ENCODE measurements at regions not wholly inside any gene's neighbourhood (a gene's known extent, or its start where the extent isn't known, plus 50 kb on each side); places are given as distances from the start of the nearest gene placed in this dataset.

DNA sequence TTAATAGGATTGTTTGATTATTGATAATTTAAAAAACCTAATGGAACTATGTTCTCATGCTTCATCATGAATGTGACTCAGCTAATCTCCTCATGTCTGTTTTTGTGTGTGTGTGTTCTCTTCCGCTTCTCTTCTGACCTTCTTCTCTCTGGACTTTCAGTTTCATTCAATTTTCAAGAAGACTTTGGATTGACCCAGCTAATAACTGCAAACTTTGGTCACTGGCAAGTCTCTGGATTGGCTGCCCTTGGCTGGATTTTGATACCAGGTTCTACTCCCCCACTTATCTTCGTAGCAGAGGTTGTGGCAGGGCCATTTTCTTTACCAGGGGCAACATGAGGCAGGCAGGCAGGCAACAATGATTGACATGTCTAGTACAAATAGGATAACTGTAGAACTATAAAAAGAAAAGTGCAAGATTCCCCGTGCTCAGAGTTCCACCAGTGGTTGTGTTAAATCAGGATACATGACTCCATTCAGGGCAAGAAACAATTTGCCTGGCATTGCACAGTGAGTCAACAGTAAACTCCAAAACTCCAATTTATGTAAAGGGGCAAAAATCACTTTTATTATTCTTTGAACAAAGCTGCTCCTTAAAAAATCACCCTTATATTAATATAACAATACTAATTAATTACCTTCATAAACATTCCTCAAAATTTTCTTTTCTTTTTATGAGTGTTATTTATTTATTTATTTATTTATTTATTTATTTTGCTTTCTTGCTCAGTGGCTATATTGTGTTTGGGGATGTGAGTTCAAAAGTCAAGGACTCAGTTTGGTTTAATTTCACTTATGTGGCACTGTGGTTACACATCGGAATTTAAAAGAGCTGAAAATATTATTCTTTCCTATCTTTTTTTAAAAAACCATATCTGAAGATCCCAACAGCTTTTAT, 167.6 kb downstream of the RND3 start:
- Histone ChIP-seq H3K9me3 (no peaks in the 10 kb centered on the region), H3K36me3 (no peaks in the 10 kb centered on the region), H3K4me1 (no peaks in the 10 kb centered on the region), H3K27me3 (no peaks in the 10 kb centered on the region), H3K4me3 (ENCODE audit: low read depth, low read length) (no peak overlapping the region)
- TF ChIP-seq, protein P1, sequence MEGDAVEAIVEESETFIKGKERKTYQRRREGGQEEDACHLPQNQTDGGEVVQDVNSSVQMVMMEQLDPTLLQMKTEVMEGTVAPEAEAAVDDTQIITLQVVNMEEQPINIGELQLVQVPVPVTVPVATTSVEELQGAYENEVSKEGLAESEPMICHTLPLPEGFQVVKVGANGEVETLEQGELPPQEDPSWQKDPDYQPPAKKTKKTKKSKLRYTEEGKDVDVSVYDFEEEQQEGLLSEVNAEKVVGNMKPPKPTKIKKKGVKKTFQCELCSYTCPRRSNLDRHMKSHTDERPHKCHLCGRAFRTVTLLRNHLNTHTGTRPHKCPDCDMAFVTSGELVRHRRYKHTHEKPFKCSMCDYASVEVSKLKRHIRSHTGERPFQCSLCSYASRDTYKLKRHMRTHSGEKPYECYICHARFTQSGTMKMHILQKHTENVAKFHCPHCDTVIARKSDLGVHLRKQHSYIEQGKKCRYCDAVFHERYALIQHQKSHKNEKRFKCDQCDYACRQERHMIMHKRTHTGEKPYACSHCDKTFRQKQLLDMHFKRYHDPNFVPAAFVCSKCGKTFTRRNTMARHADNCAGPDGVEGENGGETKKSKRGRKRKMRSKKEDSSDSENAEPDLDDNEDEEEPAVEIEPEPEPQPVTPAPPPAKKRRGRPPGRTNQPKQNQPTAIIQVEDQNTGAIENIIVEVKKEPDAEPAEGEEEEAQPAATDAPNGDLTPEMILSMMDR (IDR thresholded peaks at IDR 0.05; ENCODE audit: low read depth, low read length): no peak
- no peak for DNase-seq

DNA sequence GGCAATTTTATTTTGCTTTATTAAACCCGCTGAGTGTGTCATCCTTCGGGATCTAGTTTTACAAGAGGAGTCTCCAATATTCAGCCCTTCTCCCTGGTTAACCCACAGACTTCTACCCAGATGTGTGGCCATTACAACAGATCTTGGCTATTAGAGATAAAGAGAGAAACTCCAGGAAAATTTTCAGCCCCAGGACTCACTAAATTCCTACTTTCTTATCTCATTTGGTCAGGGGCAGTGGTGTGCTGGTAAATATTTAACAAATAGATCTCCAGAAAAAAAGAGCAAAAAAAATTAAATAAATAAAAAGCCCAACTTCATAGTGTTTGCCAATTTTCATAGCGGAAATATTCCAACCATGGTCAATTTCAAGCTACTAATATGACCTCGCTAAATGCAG, 168.4 kb downstream of the RND3 start:
- H3K27me3 ChIP-seq: no peaks in the 10 kb centered on the region
- H3K4me3 ChIP-seq (ENCODE audit: low read depth, low read length): no peak overlapping the region
- H3K4me1 ChIP-seq: no peaks in the 10 kb centered on the region
- DNase-seq: no peak
- TF ChIP-seq, protein P1 (IDR thresholded peaks at IDR 0.05; ENCODE audit: low read depth, low read length): no peak
- no peaks in the 10 kb centered on the region for H3K9me3 ChIP-seq
- no peaks in the 10 kb centered on the region for H3K36me3 ChIP-seq

DNA sequence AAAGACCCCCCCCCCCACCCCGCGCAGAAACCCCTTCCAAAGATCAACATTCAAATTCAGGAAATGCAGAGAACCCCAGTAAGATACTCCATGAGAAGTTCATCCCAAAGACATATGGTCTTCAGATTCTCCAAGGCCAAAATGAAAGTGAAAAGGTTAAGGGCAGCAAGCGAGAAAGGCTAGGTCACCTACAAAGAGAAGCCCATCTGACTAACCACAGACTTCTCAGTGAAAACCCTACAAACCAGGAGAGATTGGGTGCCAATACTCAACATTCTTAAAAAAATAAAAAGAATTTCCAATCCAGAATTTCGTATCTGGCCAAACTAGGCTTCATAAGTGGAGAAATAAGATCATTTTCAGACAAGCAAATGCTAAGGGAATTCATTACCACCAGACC, 175.2 kb downstream of the RND3 start:
- no peaks in the 10 kb centered on the region for H3K9me3 ChIP-seq
- H3K4me1 ChIP-seq: no peaks in the 10 kb centered on the region
- no peak overlapping the region for H3K4me3 ChIP-seq (ENCODE audit: low read depth, low read length)
- no peaks in the 10 kb centered on the region for H3K36me3 ChIP-seq
- H3K27me3 ChIP-seq: no peaks in the 10 kb centered on the region
- TF ChIP-seq, protein P1 (IDR thresholded peaks at IDR 0.05; ENCODE audit: low read depth, low read length): no peak
- no peak for DNase-seq

DNA sequence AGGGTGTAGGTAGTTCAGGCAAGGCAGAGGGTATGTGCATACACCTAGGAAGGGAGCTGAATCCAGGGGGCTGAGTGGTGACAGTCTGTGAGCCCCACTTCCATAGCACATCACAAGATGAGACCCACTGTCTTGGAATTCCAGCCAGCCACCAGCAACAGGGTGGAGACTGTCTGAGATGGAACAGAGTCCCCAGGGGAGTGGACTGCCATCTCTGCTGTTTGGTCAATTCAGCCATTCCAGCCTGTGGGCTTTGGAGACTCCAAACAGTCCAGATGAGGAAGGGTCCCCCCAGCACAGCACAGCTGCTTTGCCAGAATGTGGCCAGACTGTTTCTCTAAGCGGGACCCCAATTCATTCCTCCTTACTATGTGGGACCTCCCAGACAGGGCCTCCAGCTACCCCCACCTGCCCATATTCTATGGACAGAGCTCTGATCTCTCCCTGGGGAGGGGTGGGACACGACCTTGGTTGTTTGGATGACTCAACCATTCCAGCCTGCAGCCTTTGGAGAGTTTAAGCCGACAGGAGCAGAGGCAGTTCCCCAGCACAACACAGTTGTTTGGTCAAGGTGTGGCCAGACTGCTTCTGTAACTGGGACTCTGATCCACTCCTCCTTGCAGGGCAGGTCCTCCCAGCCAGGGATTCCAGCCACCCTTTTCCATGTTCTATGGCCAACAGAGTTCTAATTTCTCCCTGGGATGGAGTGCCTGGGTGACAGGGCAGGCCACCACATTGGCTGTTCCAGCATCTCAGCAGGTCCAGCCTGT, 178.0 kb downstream of the RND3 start:
- no peak for DNase-seq
- Histone ChIP-seq H3K27me3 (no peaks in the 10 kb centered on the region), H3K4me1 (no peaks in the 10 kb centered on the region), H3K9me3 (no peaks in the 10 kb centered on the region), H3K36me3 (no peaks in the 10 kb centered on the region), H3K4me3 (ENCODE audit: low read depth, low read length) (no peak overlapping the region)
- TF ChIP-seq, protein P1 (IDR thresholded peaks at IDR 0.05; ENCODE audit: low read depth, low read length): no peak

DNA sequence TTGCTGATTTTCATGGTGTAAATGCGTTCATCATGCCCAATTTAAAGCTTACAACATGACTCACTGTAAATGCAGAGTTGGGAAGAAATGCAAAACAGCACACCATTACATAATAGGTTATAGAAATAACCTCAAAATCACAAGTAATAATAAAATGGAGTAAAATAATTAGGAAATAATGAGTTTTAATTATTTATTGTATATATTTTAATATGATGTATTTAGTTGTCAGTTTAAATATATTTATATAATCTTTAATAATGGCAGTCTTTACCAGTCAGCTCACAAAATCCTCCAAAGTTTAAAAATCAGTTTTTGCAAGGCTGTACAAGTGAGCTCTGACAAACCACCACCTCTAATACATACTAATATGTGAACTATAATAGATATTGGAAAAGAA, 180.2 kb downstream of the RND3 start:
- TF ChIP-seq, protein P1 (IDR thresholded peaks at IDR 0.05; ENCODE audit: low read depth, low read length): no peak
- DNase-seq: no peak
- Histone ChIP-seq H3K4me3 (ENCODE audit: low read depth, low read length) (no peak overlapping the region), H3K36me3 (no peaks in the 10 kb centered on the region), H3K9me3 (no peaks in the 10 kb centered on the region; the same call in 1 of the 2 replicates), H3K27me3 (no peaks in the 10 kb centered on the region), H3K4me1 (no peaks in the 10 kb centered on the region)

DNA sequence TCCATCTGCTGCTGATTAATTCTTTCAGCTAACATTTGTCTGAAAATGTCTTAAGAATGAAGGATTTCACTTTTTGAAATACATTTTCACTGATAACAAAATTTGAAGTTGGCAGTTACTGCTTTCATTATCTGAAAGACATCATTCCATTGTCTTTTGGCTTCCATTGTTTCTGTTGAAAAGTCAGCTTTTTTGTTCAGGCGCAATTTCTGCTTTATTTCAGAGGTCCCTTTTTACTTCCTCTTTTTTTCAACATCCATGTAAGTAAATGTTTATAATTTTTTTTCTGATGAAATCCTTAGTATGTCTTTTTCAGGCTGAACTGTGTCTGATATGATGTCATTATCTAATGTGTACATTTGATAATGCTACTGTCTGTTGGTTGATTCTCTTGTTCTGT, 184.2 kb downstream of the RND3 start:
- no peaks in the 10 kb centered on the region for H3K27me3 ChIP-seq
- no peaks in the 10 kb centered on the region; the same call in 1 of the 2 replicates for H3K9me3 ChIP-seq
- no peaks in the 10 kb centered on the region for H3K4me1 ChIP-seq
- H3K4me3 ChIP-seq (ENCODE audit: low read depth, low read length): no peak overlapping the region
- TF ChIP-seq, protein P1 (IDR thresholded peaks at IDR 0.05; ENCODE audit: low read depth, low read length): no peak
- no peaks in the 10 kb centered on the region for H3K36me3 ChIP-seq
- no peak for DNase-seq

Measured in BE2C (cell line).